Peyer's patch (tissue), 4 donors: ENCODE measurements at regions not wholly inside any gene's neighbourhood (a gene's known extent, or its start where the extent isn't known, plus 50 kb on each side); places are given as distances from the start of the nearest gene placed in this dataset.

Source experiments
- DNase-seq, 3 donors: peaks; one replicate each; pipeline ENCODE4 v3.0.0-alpha.2; 2017 to 2019
- H3K27ac ChIP-seq, 4 donors: fragments of 200-600 bp; sonication (generic); one replicate each; pipeline ENCODE4 v1.5.1; 2016 to 2019
- H3K27me3 ChIP-seq, 2 donors: fragments of 200-600 bp; sonication (generic); one replicate each; pipeline ENCODE4 v1.5.1; 2019
- H3K36me3 ChIP-seq, 3 donors: fragments of 200-600 bp; sonication (generic); one replicate each; pipeline ENCODE4 v1.5.1; 2016 to 2019
- H3K4me1 ChIP-seq, 4 donors: fragments of 200-600 bp; sonication (generic); one replicate each; pipeline ENCODE4 v1.5.1; 2016 to 2019
- H3K4me3 ChIP-seq, 4 donors: fragments of 200-600 bp; sonication (generic); 1 replicate in 3 of 4; 2 replicates in 1 of 4; pipeline ENCODE4 v1.5.1; 2016 to 2019; ENCODE audit warnings: mild to moderate bottlenecking in 1 of 4
- H3K9me3 ChIP-seq, 4 donors: fragments of 200-600 bp; sonication (generic); one replicate each; pipeline ENCODE4 v1.5.1; 2016 to 2019; ENCODE audit warnings: mild to moderate bottlenecking in 1 of 4
- POLR2A ChIP-seq, 2 donors: fragments of 450-650 bp; IDR thresholded peaks; one replicate each; pipeline ENCODE4 v1.5.1; 2017; ENCODE audit warnings: antibody characterized with exemption in 2 of 2, mild to moderate bottlenecking in 2 of 2, moderate library complexity in 2 of 2
- TF ChIP-seq, protein P1 (sequence below), 6 experiments: fragments of 450-650 bp in 4 of 6; fragments of 200-600 bp in 2 of 6; sonication (generic) in 1 of 6; IDR thresholded peaks; one replicate each; pipeline ENCODE4 v1.5.1; 2017 to 2019; ENCODE audit warnings: antibody characterized with exemption in 6 of 6, mild to moderate bottlenecking in 3 of 6, moderate library complexity in 1 of 6

DNA sequence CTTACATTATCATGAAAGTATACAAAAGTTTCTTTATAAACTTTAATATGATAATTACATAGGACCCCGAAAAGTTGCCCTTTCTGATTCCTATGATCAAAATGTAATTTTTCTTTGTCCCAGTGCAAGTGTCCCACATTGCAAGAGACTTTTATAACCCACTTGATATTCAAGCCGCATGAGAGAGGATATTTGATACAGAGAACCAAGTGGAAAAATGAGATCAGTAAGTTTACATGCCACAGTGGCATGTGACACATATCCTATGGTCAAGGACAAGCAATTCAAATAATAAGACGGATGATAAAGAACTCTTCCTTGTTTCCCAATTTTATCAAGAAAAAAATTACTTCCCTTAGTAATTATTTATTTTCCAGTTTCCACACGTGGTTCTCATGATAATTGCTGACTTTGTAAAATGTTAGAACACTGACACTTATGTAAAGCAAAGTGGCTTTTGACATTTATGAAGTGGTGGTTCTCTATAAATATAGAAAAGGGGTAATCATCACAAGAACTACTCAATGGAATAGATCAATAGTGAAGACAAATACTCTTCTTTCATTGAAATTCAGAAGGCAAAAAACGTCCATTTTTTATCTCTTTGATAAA, 273.7 kb upstream of the NOCT start:
- Histone ChIP-seq H3K27ac (no peak overlapping the region), H3K27me3 (no peaks in the 10 kb centered on the region), H3K36me3 (no peaks in the 10 kb centered on the region), H3K4me3 (no peak overlapping the region), H3K4me1 (no peaks in the 10 kb centered on the region), H3K9me3 (no peaks in the 10 kb centered on the region)
- no peak for TF ChIP-seq POLR2A (IDR thresholded peaks at IDR 0.05)
- TF ChIP-seq, protein P1, sequence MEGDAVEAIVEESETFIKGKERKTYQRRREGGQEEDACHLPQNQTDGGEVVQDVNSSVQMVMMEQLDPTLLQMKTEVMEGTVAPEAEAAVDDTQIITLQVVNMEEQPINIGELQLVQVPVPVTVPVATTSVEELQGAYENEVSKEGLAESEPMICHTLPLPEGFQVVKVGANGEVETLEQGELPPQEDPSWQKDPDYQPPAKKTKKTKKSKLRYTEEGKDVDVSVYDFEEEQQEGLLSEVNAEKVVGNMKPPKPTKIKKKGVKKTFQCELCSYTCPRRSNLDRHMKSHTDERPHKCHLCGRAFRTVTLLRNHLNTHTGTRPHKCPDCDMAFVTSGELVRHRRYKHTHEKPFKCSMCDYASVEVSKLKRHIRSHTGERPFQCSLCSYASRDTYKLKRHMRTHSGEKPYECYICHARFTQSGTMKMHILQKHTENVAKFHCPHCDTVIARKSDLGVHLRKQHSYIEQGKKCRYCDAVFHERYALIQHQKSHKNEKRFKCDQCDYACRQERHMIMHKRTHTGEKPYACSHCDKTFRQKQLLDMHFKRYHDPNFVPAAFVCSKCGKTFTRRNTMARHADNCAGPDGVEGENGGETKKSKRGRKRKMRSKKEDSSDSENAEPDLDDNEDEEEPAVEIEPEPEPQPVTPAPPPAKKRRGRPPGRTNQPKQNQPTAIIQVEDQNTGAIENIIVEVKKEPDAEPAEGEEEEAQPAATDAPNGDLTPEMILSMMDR (IDR thresholded peaks at IDR 0.05), result no peak
- no peak for DNase-seq

DNA sequence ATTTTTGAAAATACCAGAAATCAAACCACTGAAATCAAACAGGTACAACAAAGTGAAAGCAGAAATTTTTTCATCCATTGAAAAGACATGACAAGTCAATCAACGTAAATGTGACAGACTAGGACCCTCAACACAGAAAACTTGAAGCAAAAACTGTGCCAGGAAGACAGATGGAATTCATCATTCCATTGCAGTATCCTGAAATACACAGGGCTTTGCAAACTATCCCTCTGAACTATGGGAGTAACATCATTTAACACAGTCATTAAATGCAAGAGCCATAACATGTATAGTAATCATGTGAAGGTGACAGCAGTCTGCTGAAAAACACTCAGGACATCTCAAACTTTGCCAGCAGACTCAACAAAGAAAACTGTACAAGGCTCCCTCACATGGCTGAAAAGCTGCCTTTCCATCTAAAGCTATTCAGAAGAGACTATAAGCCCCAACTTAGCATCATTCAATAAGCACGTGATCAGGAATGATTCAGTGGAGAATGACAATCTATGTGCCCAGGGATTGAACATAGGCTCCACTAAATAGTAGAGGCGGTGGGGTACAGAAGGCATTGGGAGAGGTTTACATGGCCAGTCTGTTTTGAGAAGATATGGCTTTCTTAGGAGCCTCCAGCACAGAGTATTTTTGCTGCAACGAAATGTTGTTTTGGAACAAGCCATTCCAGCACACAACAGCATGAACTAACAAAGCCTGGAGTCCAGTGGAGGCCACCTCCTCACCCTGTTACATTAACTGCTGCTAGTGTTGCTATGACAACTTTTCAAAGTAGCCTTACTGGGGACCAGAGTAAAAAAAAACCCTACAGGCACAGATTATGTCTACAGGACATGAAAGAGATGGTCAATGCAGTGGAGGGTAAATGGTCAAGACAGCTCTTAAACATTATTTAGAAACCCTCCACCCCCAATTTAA, 274.5 kb upstream of the NOCT start:
- DNase-seq, result no peak
- Histone ChIP-seq H3K9me3 (no peaks in the 10 kb centered on the region), H3K36me3 (no peaks in the 10 kb centered on the region), H3K4me3 (no peak overlapping the region), H3K27me3 (no peaks in the 10 kb centered on the region), H3K4me1 (no peaks in the 10 kb centered on the region), H3K27ac (no peak overlapping the region)
- TF ChIP-seq POLR2A (IDR thresholded peaks at IDR 0.05), result no peak
- TF ChIP-seq, protein P1 (IDR thresholded peaks at IDR 0.05), result no peak

DNA sequence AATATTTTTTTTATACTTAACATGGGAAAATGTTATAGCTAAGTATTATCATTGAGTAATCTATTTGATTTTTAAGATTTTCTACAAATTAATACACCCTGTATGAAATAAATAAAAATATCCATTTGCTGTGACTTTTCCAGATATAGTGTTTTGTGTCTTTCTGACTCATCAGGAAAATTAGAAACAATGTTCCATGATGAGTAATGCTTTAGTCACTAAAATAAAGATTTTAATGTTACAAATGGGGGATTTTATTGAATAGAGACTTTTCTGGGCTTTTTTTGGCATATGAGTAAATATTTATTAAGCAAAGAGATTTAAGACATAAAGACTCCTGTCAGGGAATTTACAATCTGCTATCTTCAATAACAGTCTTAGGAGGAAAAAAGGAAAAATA, 279.2 kb upstream of the NOCT start:
- H3K27ac ChIP-seq, result no peak overlapping the region
- no peak overlapping the region for H3K4me3 ChIP-seq
- H3K36me3 ChIP-seq, result no peaks in the 10 kb centered on the region
- no peak for TF ChIP-seq POLR2A (IDR thresholded peaks at IDR 0.05)
- TF ChIP-seq, protein P1 (IDR thresholded peaks at IDR 0.05), result no peak
- H3K27me3 ChIP-seq, result no peaks in the 10 kb centered on the region
- H3K4me1 ChIP-seq, result no peaks in the 10 kb centered on the region
- DNase-seq, result no peak
- no peaks in the 10 kb centered on the region for H3K9me3 ChIP-seq

DNA sequence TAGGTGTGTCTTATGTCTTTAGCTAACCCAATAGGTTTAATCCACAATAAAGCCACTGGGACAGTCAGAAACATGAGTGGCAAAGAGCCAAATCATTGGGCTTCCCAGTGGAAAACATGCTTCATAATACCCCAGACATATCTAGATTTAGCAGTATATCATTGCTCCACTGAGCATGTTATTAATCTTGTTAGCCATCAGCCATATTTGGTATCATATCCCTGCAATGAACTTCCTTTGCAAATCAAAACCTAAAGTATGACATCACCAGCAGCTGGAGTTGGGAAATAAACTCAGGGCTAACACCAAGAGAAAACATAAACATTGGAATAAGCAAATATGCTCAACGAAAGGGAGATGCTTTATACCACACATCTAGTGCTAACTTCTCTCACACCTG, 280.8 kb upstream of the NOCT start:
- no peaks in the 10 kb centered on the region for H3K36me3 ChIP-seq
- no peak overlapping the region for H3K4me3 ChIP-seq
- DNase-seq, result no peak
- H3K27ac ChIP-seq, result no peak overlapping the region
- H3K9me3 ChIP-seq, result no peaks in the 10 kb centered on the region
- H3K27me3 ChIP-seq, result no peaks in the 10 kb centered on the region
- no peaks in the 10 kb centered on the region for H3K4me1 ChIP-seq
- TF ChIP-seq, protein P1 (IDR thresholded peaks at IDR 0.05), result no peak
- no peak for TF ChIP-seq POLR2A (IDR thresholded peaks at IDR 0.05)

DNA sequence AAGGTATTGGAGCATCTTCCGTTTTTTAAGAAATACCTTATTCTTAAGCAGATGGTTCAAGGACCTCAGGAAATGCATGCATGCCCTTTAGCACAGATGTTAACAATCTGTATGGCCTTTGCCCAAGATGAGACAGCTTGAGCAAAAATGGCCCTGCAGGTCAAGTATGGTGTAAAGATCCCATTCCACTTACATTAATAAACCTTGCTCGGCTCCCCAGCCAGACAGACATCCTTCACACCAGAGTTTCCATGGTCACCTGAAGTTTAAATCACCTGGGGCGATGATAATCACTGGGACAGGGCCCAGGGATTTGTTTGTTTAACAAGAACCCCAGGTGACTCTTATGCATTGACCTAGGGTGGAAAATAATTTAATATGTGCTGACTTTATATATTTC, 287.0 kb upstream of the NOCT start:
- H3K27ac ChIP-seq, result no peak overlapping the region
- no peaks in the 10 kb centered on the region for H3K36me3 ChIP-seq
- H3K9me3 ChIP-seq, result no peaks in the 10 kb centered on the region
- no peaks in the 10 kb centered on the region for H3K27me3 ChIP-seq
- no peaks in the 10 kb centered on the region for H3K4me1 ChIP-seq
- no peak for DNase-seq
- TF ChIP-seq POLR2A (IDR thresholded peaks at IDR 0.05), result no peak
- TF ChIP-seq, protein P1 (IDR thresholded peaks at IDR 0.05), result no peak
- no peak overlapping the region for H3K4me3 ChIP-seq
